Panc1 (cell line): ENCODE measurements at regions not wholly inside any gene's neighbourhood (a gene's known extent, or its start where the extent isn't known, plus 50 kb on each side); places are given as distances from the start of the nearest gene placed in this dataset.
A peak's percentile ranks its signal among the peaks of the same experiment; 100 is the strongest.

Experiments
- ATAC-seq: fragments of 200-7000 bp; cut with Tn5 transposase; 2 replicates; pipeline ENCODE4 v1.9.1; 2020; ENCODE audit warnings: mild to moderate bottlenecking, moderate library complexity
- BruUV-seq: library from RNA; stranded (reverse); fragments of 400-500 nt; replicated peaks from 2 replicates; lab custom pipeline; 2021; lab: Mats Ljungman, UMichigan
- CTCF ChIA-PET: fragments of 300-600 bp; sonication (Branson Sonifier 250); formaldehyde crosslinking; loops from one replicate; lab custom pipeline; 2022; ENCODE audit warnings: antibody characterized with exemption; lab: Charles Lee
- POLR2A ChIA-PET: fragments of 300-600 bp; sonication (Branson Sonifier 250); formaldehyde crosslinking; loops from one replicate; lab custom pipeline; 2022; ENCODE audit warnings: antibody characterized with exemption; lab: Charles Lee
- DNase-seq: peaks from one replicate; pipeline ENCODE4 v3.0.0-alpha.2; 2010; ENCODE audit warnings: low read depth, low spot score
- H3K27ac ChIP-seq: 2 replicates; pipeline ENCODE4 v1.5.1; 2011; ENCODE audit warnings: mild to moderate bottlenecking, low read length, inconsistent platforms
- H3K27me3 ChIP-seq: fragments of 200-500 bp; sonication (Bioruptor generic); 2 replicates; pipeline ENCODE4 v1.6.0; 2014; ENCODE audit warnings: low read length, inconsistent platforms; ENCODE audit not compliant: control insufficient read depth, insufficient read depth
- H3K36me3 ChIP-seq: fragments of 200-500 bp; sonication (Bioruptor generic); 2 replicates; pipeline ENCODE4 v1.5.1; 2014; ENCODE audit warnings: inconsistent platforms, mild to moderate bottlenecking, low read length, moderate library complexity; ENCODE audit not compliant: control insufficient read depth, insufficient read depth
- H3K4me1 ChIP-seq: 2 replicates; pipeline ENCODE4 v1.5.1; 2011; ENCODE audit warnings: inconsistent platforms, mild to moderate bottlenecking, low read length, moderate library complexity; ENCODE audit not compliant: control insufficient read depth, insufficient read depth
- H3K4me3 ChIP-seq, 2 experiments: 2 replicates each; pipeline ENCODE4 v1.5.1; 2011 to 2012; ENCODE audit warnings: low read depth in 2 of 2, low read length in 2 of 2, mild to moderate bottlenecking in 2 of 2, inconsistent platforms in 1 of 2, moderate library complexity in 1 of 2
- H3K9me3 ChIP-seq: fragments of 200-500 bp; sonication (Bioruptor generic); 2 replicates; pipeline ENCODE4 v1.5.1; 2014; ENCODE audit warnings: low read depth, mild to moderate bottlenecking, inconsistent platforms, low read length, moderate library complexity; ENCODE audit not compliant: control insufficient read depth, insufficient read depth
- TCF7L2 ChIP-seq: IDR thresholded peaks from 2 replicates; pipeline ENCODE4 v1.6.1; 2011; ENCODE audit warnings: mild to moderate bottlenecking, low read depth, low read length, inconsistent platforms
- in situ Hi-C: cut with HindIII; loops from 2 replicates; pipeline ENCODE4 v1.10.0; 2016; ENCODE audit warnings: low sequenced_read_pairs, low pct_unique_long_range_greater_than_20kb
- intact Hi-C: fragments of 100-400 bp; cut with micrococcal nuclease; formaldehyde crosslinking; loops from one replicate; pipeline ENCODE4 v1.10.0; 2022; ENCODE audit not compliant: unreplicated experiment
- TF ChIP-seq, protein P1 (sequence below), 2 experiments: IDR thresholded peaks; 2 replicates each; pipeline ENCODE4 v1.6.1; 2011 to 2012; ENCODE audit warnings: low read depth in 2 of 2, control low read depth in 1 of 2, low read length in 1 of 2, mild to moderate bottlenecking in 1 of 2, moderate library complexity in 1 of 2; ENCODE audit not compliant: insufficient read depth in 1 of 2
- TF ChIP-seq, protein P2 (sequence below): fragments of 450-650 bp; IDR thresholded peaks from 2 replicates; pipeline ENCODE4 v1.5.1; 2017; ENCODE audit warnings: mild to moderate bottlenecking

DNA sequence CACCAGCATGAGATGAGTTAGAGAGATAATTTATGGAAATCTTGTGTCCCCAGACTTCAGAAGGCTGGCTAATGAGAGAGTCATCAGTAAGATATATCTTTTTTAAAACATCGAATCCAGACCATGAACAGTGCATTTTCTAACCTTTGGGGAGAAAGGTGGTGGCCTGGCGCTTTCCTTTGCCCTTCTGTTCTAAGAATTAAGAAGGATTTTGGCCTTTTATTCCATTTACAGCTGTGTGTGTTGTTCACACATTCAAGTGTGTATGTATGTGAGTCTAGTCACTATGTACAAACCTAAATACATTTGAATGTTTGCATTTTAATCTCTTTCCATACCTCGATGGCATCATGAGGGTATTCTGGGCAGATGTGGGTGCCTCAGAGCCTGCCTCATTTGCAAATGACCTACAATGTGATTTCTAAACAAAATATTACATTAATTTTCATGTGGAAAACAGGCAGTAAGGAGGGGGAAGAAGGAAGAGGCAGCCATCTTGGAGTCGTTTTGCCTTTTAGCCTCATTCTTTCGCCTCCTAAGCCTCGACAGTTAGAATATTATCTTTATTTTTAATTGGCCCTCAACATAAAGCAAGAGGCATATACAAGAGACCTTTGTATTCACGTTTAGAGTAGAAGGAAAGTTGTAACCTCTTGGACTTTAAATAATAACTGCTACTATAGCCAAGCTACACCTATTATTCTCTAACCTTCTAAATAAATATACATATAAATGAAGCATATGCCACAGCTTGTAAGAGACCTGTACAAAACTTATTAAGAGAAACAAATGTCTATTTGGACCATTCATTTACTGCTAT lies 125.3 kb upstream of the TMEM161B start:
- BruUV-seq, result no TSS peak
- TF ChIP-seq, protein P1, sequence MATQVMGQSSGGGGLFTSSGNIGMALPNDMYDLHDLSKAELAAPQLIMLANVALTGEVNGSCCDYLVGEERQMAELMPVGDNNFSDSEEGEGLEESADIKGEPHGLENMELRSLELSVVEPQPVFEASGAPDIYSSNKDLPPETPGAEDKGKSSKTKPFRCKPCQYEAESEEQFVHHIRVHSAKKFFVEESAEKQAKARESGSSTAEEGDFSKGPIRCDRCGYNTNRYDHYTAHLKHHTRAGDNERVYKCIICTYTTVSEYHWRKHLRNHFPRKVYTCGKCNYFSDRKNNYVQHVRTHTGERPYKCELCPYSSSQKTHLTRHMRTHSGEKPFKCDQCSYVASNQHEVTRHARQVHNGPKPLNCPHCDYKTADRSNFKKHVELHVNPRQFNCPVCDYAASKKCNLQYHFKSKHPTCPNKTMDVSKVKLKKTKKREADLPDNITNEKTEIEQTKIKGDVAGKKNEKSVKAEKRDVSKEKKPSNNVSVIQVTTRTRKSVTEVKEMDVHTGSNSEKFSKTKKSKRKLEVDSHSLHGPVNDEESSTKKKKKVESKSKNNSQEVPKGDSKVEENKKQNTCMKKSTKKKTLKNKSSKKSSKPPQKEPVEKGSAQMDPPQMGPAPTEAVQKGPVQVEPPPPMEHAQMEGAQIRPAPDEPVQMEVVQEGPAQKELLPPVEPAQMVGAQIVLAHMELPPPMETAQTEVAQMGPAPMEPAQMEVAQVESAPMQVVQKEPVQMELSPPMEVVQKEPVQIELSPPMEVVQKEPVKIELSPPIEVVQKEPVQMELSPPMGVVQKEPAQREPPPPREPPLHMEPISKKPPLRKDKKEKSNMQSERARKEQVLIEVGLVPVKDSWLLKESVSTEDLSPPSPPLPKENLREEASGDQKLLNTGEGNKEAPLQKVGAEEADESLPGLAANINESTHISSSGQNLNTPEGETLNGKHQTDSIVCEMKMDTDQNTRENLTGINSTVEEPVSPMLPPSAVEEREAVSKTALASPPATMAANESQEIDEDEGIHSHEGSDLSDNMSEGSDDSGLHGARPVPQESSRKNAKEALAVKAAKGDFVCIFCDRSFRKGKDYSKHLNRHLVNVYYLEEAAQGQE (IDR thresholded peaks at IDR 0.05; ENCODE audit: insufficient read depth in 1 of 2, low read depth in 2 of 2, low read length in 1 of 2), result no peak
- TF ChIP-seq, protein P2, sequence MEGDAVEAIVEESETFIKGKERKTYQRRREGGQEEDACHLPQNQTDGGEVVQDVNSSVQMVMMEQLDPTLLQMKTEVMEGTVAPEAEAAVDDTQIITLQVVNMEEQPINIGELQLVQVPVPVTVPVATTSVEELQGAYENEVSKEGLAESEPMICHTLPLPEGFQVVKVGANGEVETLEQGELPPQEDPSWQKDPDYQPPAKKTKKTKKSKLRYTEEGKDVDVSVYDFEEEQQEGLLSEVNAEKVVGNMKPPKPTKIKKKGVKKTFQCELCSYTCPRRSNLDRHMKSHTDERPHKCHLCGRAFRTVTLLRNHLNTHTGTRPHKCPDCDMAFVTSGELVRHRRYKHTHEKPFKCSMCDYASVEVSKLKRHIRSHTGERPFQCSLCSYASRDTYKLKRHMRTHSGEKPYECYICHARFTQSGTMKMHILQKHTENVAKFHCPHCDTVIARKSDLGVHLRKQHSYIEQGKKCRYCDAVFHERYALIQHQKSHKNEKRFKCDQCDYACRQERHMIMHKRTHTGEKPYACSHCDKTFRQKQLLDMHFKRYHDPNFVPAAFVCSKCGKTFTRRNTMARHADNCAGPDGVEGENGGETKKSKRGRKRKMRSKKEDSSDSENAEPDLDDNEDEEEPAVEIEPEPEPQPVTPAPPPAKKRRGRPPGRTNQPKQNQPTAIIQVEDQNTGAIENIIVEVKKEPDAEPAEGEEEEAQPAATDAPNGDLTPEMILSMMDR, result no peak
- Histone ChIP-seq H3K27ac (no peak overlapping the region), H3K27me3 (no peaks in the 10 kb centered on the region), H3K4me1 (no peaks in the 10 kb centered on the region), H3K36me3 (no peaks in the 10 kb centered on the region), H3K4me3 (no peak overlapping the region), H3K9me3 (no peaks in the 10 kb centered on the region)
- in situ Hi-C loops, result no loop called here
- ChIA-PET CTCF (no interaction called here), POLR2A (no interaction called here)
- ATAC-seq (no peak), DNase-seq (no peak)
- intact Hi-C loops, result no loop called here

DNA sequence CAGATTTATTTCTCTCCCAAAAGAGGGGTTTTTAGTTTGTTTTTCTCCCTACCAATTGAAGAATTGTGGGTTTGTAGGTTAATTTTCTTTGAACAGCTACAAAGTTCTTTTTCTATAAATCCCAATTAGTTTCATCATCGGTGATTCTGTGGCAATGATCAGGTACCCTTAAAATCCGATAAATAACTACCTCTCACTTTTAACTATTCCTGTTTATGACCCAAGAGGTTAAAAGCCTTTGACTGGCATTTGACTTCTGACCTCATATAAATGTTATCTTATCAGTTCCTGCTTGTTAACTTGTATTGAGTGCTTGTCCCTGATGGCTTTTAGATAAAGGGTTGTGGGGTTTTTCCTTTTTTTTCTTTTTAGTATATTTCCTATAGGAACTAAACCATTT lies 124.4 kb upstream of the TMEM161B start:
- POLR2A ChIA-PET, result no interaction called here

More for the DNA sequence above, 124.4 kb upstream of the TMEM161B start:
- in situ Hi-C loops (no loop called here), intact Hi-C loops (no loop called here)
- CTCF ChIA-PET, result no interaction called here
- H3K27ac ChIP-seq, result no peak overlapping the region
- ATAC-seq (no peak), DNase-seq (no peak)
- no peaks in the 10 kb centered on the region for H3K9me3 ChIP-seq
- no peaks in the 10 kb centered on the region for H3K27me3 ChIP-seq
- TF ChIP-seq, protein P2, result no peak
- peak; percentile 55; the same call in 1 of the 2 replicates for TF ChIP-seq TCF7L2
- no peak overlapping the region for H3K4me3 ChIP-seq
- H3K4me1 ChIP-seq, result no peaks in the 10 kb centered on the region
- BruUV-seq, result no TSS peak
- no peaks in the 10 kb centered on the region for H3K36me3 ChIP-seq
